B cell (primary cell): ENCODE measurements at regions not wholly inside any gene's neighbourhood (a gene's known extent, or its start where the extent isn't known, plus 50 kb on each side); places are given as distances from the start of the nearest gene placed in this dataset.

ENCODE experiments used
- ATAC-seq: fragments of 200-7000 bp; cut with Tn5 transposase; one replicate; pipeline ENCODE4 v1.10.0; 2021; ENCODE audit warnings: low read depth, mild to moderate bottlenecking, moderate number of reproducible peaks, moderate library complexity
- CTCF ChIA-PET: fragments of 350-600 bp; sonication (Branson Sonifier 250); formaldehyde crosslinking; loops from one replicate; lab custom pipeline; 2021; ENCODE audit warnings: antibody characterized with exemption, inconsistent platforms; lab: Charles Lee
- POLR2A ChIA-PET: fragments of 350-600 bp; sonication (Branson Sonifier 250); formaldehyde crosslinking; loops from one replicate; lab custom pipeline; 2021; ENCODE audit warnings: antibody characterized with exemption; lab: Charles Lee
- DNase-seq: peaks from one replicate; pipeline ENCODE4 v3.0.0; 2013
- H2AFZ ChIP-seq: 2 replicates; pipeline ENCODE4 v1.6.1; 2012; ENCODE audit warnings: mild to moderate bottlenecking, low read depth, low read length; ENCODE audit not compliant: insufficient read depth, poor library complexity, severe bottlenecking
- H3K27ac ChIP-seq, 2 donors: 1 replicate in 1 of 2; 2 replicates in 1 of 2; pipeline ENCODE4 v1.5.1; 2012 to 2013; ENCODE audit warnings: low read length in 2 of 2, mild to moderate bottlenecking in 2 of 2, moderate library complexity in 1 of 2
- H3K27me3 ChIP-seq, 4 experiments: fragments of 200-600 bp in 1 of 4; sonication (generic) in 1 of 4; replicated peaks in 1 of 4; 1 replicate in 2 of 4; 2 replicates in 2 of 4; pipeline versions ENCODE4 v1.6.1 to v1.7.0; 2013 to 2016; ENCODE audit warnings: low read length in 3 of 4, mild to moderate bottlenecking in 2 of 4, mixed read lengths in 1 of 4, moderate library complexity in 1 of 4; ENCODE audit not compliant: insufficient read depth in 4 of 4, control insufficient read depth in 3 of 4; ENCODE audit errors: control extremely low read depth in 1 of 4
- H3K36me3 ChIP-seq, 2 experiments: replicated peaks in 1 of 2; 1 replicate in 1 of 2; 2 replicates in 1 of 2; pipeline versions ENCODE4 v1.6.1 to v1.7.1; 2013; ENCODE audit warnings: low read length in 1 of 2; ENCODE audit not compliant: insufficient read depth in 2 of 2, control insufficient read depth in 1 of 2; ENCODE audit errors: control extremely low read depth in 1 of 2, extremely low read depth in 1 of 2
- H3K4me1 ChIP-seq, 2 donors: fragments of 200-600 bp in 1 of 2; sonication (generic) in 1 of 2; 1 replicate in 1 of 2; 2 replicates in 1 of 2; pipeline versions ENCODE4 v1.5.1 to v1.6.1; 2013 to 2017; ENCODE audit warnings: low read length in 2 of 2; ENCODE audit not compliant: control insufficient read depth in 2 of 2, insufficient read depth in 2 of 2
- H3K4me2 ChIP-seq: replicated peaks from 2 replicates; pipeline ENCODE3; 2012; ENCODE audit warnings: mild to moderate bottlenecking, low read depth, low read length; ENCODE audit not compliant: poor library complexity, severe bottlenecking
- H3K4me3 ChIP-seq, 5 experiments: fragments of 200-600 bp in 1 of 5; sonication (generic) in 1 of 5; 1 replicate in 3 of 5; 2 replicates in 2 of 5; pipeline versions ENCODE4 v1.5.1 to v1.7.0; 2011 to 2016; ENCODE audit warnings: low read length in 4 of 5, mild to moderate bottlenecking in 4 of 5, low read depth in 2 of 5, control low read depth in 1 of 5, moderate library complexity in 1 of 5; ENCODE audit not compliant: insufficient read depth in 1 of 5; ENCODE audit errors: control extremely low read depth in 1 of 5, extremely low read depth in 1 of 5
- H3K79me2 ChIP-seq: fragments of 200-600 bp; sonication (generic); one replicate; pipeline ENCODE4 v1.6.0; 2016; ENCODE audit warnings: low read length; ENCODE audit not compliant: control insufficient read depth, insufficient read depth
- H3K9ac ChIP-seq: fragments of 200-600 bp; sonication (generic); 2 replicates; pipeline ENCODE4 v1.6.1; 2017; ENCODE audit warnings: mild to moderate bottlenecking, low read length, moderate library complexity
- H3K9me3 ChIP-seq, 3 donors: one replicate each; pipeline versions ENCODE4 v1.6.1 to v1.7.1; 2013; ENCODE audit warnings: low read length in 2 of 3; ENCODE audit not compliant: control insufficient read depth in 2 of 3, insufficient read depth in 1 of 3; ENCODE audit errors: control extremely low read depth in 1 of 3
- H4K20me1 ChIP-seq: 2 replicates; pipeline ENCODE4 v1.6.0; 2012; ENCODE audit warnings: mild to moderate bottlenecking, low read length; ENCODE audit not compliant: insufficient read depth, control insufficient read depth, poor library complexity, severe bottlenecking
- H3K27ac Mint-ChIP-seq: one replicate; pipeline ENCODE4 v1.8.0; 2021; ENCODE audit warnings: mixed read lengths
- H3K27me3 Mint-ChIP-seq: one replicate; pipeline ENCODE4 v1.8.0; 2021; ENCODE audit warnings: mixed read lengths
- H3K4me1 Mint-ChIP-seq: one replicate; pipeline ENCODE4 v1.8.0; 2021; ENCODE audit warnings: mixed read lengths
- H3K4me3 Mint-ChIP-seq: one replicate; pipeline ENCODE4 v1.8.0; 2021; ENCODE audit warnings: mixed read lengths
- H3K9me3 Mint-ChIP-seq: one replicate; pipeline ENCODE4 v1.8.0; 2022; ENCODE audit warnings: mixed read lengths; ENCODE audit not compliant: insufficient read depth
- EZH2 ChIP-seq: IDR thresholded peaks from 2 replicates; pipeline ENCODE4 v1.6.1; 2012; ENCODE audit warnings: borderline replicate concordance, low read depth, mild to moderate bottlenecking, moderate library complexity, low read length; ENCODE audit not compliant: insufficient read depth, poor library complexity, severe bottlenecking
- WGBS: methylation state at CpG from one replicate; pipeline ENCODE4 v1.1.5; 2013; ENCODE audit warnings: missing lambda C conversion rate; ENCODE audit not compliant: insufficient coverage; 5-methylcytosine and 5-hydroxymethylcytosine counted together
- intact Hi-C: fragments of 100-400 bp; cut with micrococcal nuclease; formaldehyde crosslinking; loops from one replicate; pipeline ENCODE4 v1.10.0; 2022
- TF ChIP-seq, protein P1 (sequence below): fragments of 200-600 bp; IDR thresholded peaks from one replicate; pipeline ENCODE4 v1.8.0; 2022; ENCODE audit warnings: antibody characterized with exemption, mild to moderate bottlenecking

DNA sequence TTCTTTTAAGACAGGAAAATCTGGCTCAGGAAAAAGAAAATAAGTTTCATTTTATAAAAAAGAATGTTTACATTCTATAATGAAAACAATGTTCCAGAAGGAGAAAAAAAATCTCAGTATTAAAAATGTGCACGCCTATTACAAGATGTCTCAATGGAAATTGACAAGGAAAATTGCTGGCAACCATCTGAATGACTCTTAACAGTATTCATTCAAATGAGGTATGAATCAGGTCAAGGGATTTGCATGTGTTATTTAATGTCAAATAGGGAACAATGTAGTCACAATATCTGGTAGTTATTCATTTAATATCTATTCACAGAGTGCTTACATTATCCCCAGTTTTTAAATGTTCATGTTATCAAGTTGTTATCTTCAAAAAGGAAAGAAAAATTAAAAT, 208.4 kb upstream of the TRAM1L1 start:
- Histone ChIP-seq H3K4me1 (no peaks in the 10 kb centered on the region), H2AFZ (no peak overlapping the region), H3K9me3 (no peaks in the 10 kb centered on the region), H3K4me3 (no peak overlapping the region), H3K36me3 (no peaks in the 10 kb centered on the region), H3K79me2 (no peaks in the 10 kb centered on the region), H3K4me2 (no peak overlapping the region), H3K9ac (no peak overlapping the region), H3K27me3 (no peaks in the 10 kb centered on the region), H3K27ac (no peak overlapping the region), H4K20me1 (no peaks in the 10 kb centered on the region)
- TF ChIP-seq EZH2, result no peak
- TF ChIP-seq, protein P1, sequence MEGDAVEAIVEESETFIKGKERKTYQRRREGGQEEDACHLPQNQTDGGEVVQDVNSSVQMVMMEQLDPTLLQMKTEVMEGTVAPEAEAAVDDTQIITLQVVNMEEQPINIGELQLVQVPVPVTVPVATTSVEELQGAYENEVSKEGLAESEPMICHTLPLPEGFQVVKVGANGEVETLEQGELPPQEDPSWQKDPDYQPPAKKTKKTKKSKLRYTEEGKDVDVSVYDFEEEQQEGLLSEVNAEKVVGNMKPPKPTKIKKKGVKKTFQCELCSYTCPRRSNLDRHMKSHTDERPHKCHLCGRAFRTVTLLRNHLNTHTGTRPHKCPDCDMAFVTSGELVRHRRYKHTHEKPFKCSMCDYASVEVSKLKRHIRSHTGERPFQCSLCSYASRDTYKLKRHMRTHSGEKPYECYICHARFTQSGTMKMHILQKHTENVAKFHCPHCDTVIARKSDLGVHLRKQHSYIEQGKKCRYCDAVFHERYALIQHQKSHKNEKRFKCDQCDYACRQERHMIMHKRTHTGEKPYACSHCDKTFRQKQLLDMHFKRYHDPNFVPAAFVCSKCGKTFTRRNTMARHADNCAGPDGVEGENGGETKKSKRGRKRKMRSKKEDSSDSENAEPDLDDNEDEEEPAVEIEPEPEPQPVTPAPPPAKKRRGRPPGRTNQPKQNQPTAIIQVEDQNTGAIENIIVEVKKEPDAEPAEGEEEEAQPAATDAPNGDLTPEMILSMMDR, result no peak
- ChIA-PET POLR2A (no interaction called here), CTCF (no interaction called here)
- DNase-seq, result no peak
- Mint-ChIP-seq H3K27me3 (no peaks in the 10 kb centered on the region), H3K9me3 (no peaks in the 10 kb centered on the region), H3K4me1 (no peaks in the 10 kb centered on the region), H3K27ac (no peak overlapping the region), H3K4me3 (no peak overlapping the region)
- no peak for ATAC-seq
- no CpG with 5 or more reads among the region's 1 CpG for WGBS
- intact Hi-C loops, result no loop called here

DNA sequence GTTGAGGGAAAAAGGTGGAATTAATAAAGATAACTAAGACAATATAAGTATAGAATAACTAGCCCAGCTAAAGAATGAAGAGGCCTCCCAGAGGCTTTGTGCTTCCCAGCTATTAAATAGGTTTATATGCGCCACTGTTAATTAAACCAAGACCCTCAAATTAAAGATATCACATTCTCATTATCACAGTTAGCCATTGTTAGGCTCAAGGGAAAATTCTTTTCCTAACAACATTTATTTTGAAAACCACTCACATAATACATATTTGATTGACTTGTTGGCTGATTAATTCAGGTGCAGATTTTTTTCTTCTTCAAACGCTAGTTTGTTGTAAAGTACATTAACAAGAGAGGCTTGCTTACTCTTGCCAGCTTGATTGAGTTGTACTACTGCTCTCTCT, 216.8 kb upstream of the TRAM1L1 start:
- Histone ChIP-seq H3K9me3 (peaks cover 0 to 1% (median 0%) of the 10 kb centered on the region in 3 donors), H3K79me2 (no peaks in the 10 kb centered on the region), H4K20me1 (no peaks in the 10 kb centered on the region), H3K27ac (no peak overlapping the region), H3K27me3 (no peaks in the 10 kb centered on the region), H3K9ac (no peak overlapping the region), H3K4me3 (no peak overlapping the region), H2AFZ (no peak overlapping the region), H3K4me2 (no peak overlapping the region), H3K4me1 (no peaks in the 10 kb centered on the region), H3K36me3 (no peaks in the 10 kb centered on the region)
- Mint-ChIP-seq H3K4me1 (no peaks in the 10 kb centered on the region), H3K4me3 (no peak overlapping the region), H3K27me3 (no peaks in the 10 kb centered on the region), H3K9me3 (no peaks in the 10 kb centered on the region), H3K27ac (no peak overlapping the region)
- ChIA-PET CTCF (no interaction called here), POLR2A (no interaction called here)
- ATAC-seq (no peak), DNase-seq (no peak)
- TF ChIP-seq EZH2, result no peak
- TF ChIP-seq, protein P1, result no peak
- WGBS, result no CpG with 5 or more reads among the region's 2 CpGs
- intact Hi-C loops, result no loop called here
